Activated CD8-positive, alpha-beta memory T cell treated with anti-CD3 and anti-CD28 coated beads, Interleukin-2, amount 50 U/mL, for 24 hours (primary cell): ENCODE measurements at regions not wholly inside any gene's neighbourhood (a gene's known extent, or its start where the extent isn't known, plus 50 kb on each side); places are given as distances from the start of the nearest gene placed in this dataset.
"Not testable (repeated sequence)": the region's sequence is repeated elsewhere in the genome, so short reads cannot be mapped to it uniquely, and the experiment has no call there.

ENCODE experiments used
- DNase-seq: peaks from one replicate; pipeline ENCODE4 v3.0.0-alpha.2; 2020; ENCODE audit errors: extremely low read depth

- DNase-seq, result not testable (repeated sequence)
These were observed 871.7 kb downstream of the IGSF11 start for GRCh38 chr3:118162627-118163588.

GRCh38 chr3:118165413-118165812 lies 869.2 kb downstream of the IGSF11 start:
- no peak for DNase-seq

GRCh38 chr3:118167571-118167970 lies 867.1 kb downstream of the IGSF11 start:
- no peak for DNase-seq

- DNase-seq, result no peak
These were observed 866.5 kb downstream of the IGSF11 start for GRCh38 chr3:118168175-118168574.

GRCh38 chr3:118171236-118171852 lies 863.3 kb downstream of the IGSF11 start:
- no peak for DNase-seq

- DNase-seq, result no peak
These were observed 853.8 kb downstream of the IGSF11 start for GRCh38 chr3:118180853-118181252.

- DNase-seq, result no peak
These were observed 853.4 kb downstream of the IGSF11 start for GRCh38 chr3:118181274-118181673.

- no peak for DNase-seq
These were observed 848.6 kb downstream of the IGSF11 start for GRCh38 chr3:118186051-118186450.

GRCh38 chr3:118187221-118187620 lies 847.4 kb downstream of the IGSF11 start:
- no peak for DNase-seq

- DNase-seq, result no peak
These were observed 838.5 kb downstream of the IGSF11 start for GRCh38 chr3:118196183-118196582.

- DNase-seq, result no peak
These were observed 835.6 kb downstream of the IGSF11 start for GRCh38 chr3:118199044-118199443.

GRCh38 chr3:118204052-118204656 lies 830.5 kb downstream of the IGSF11 start:
- DNase-seq, result no peak

GRCh38 chr3:118207271-118207670 lies 827.4 kb downstream of the IGSF11 start:
- no peak for DNase-seq

- DNase-seq, result no peak
These were observed 826.0 kb downstream of the IGSF11 start for GRCh38 chr3:118208642-118209041.

GRCh38 chr3:118213892-118214291 lies 820.8 kb downstream of the IGSF11 start:
- no peak for DNase-seq

- DNase-seq, result no peak
These were observed 808.4 kb downstream of the IGSF11 start for GRCh38 chr3:118226206-118226605.

GRCh38 chr3:118227191-118227590 lies 807.5 kb downstream of the IGSF11 start:
- no peak for DNase-seq

- DNase-seq, result no peak
These were observed 806.5 kb downstream of the IGSF11 start for GRCh38 chr3:118228151-118228550.

- DNase-seq, result no peak
These were observed 805.5 kb downstream of the IGSF11 start for GRCh38 chr3:118229196-118229595.

GRCh38 chr3:118231578-118231977 lies 803.1 kb downstream of the IGSF11 start:
- no peak for DNase-seq

GRCh38 chr3:118239253-118239652 lies 795.4 kb downstream of the IGSF11 start:
- DNase-seq, result no peak

GRCh38 chr3:118244761-118245160 lies 789.9 kb downstream of the IGSF11 start:
- no peak for DNase-seq

GRCh38 chr3:118245312-118245711 lies 789.3 kb downstream of the IGSF11 start:
- no peak for DNase-seq
